PC-9 (cell line): ENCODE measurements at regions not wholly inside any gene's neighbourhood (a gene's known extent, or its start where the extent isn't known, plus 50 kb on each side); places are given as distances from the start of the nearest gene placed in this dataset.

Source experiments
- EZH2 ChIP-seq: fragments of 200-600 bp; sonication (generic); IDR thresholded peaks from 2 replicates; pipeline ENCODE4 v1.8.0; 2017; ENCODE audit warnings: antibody characterized with exemption, low read depth
- TF ChIP-seq, protein P1 (sequence below): fragments of 200-600 bp; sonication (generic); conservative IDR thresholded peaks from 2 replicates; pipeline ENCODE4 v1.6.1; 2017; ENCODE audit warnings: mixed run types, antibody characterized with exemption, mild to moderate bottlenecking, moderate library complexity

DNA sequence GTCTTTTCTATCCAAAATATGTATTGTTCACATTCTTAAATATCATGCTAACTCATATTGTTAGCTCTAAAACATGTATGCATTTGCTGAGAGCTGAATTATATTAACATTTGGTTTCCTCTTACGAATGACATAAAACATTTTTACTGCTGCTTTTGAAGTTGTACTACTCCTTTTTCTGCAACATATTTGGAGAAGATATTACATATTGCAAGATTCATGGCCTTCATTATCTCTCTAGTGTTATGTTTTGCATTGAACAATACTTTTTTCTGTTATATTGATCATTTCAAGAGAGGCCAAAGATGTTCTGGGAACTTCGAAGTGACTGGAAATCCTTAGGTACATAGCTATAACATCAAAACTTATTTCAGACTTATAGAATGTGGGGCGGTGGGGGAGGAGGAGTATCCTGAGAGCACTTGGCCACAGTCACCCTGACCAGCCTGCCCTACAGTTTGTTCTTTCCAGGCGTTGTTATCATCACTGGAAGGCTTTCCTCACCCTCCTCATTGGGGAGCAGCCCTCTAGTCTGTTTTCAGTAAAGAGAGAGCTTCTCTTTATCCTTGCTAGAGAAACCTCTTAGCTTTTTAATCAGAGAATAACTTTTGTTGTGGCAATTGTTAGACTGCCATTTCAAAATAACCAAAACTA lies 868.6 kb downstream of the OTOL1 start:
- TF ChIP-seq, protein P1, sequence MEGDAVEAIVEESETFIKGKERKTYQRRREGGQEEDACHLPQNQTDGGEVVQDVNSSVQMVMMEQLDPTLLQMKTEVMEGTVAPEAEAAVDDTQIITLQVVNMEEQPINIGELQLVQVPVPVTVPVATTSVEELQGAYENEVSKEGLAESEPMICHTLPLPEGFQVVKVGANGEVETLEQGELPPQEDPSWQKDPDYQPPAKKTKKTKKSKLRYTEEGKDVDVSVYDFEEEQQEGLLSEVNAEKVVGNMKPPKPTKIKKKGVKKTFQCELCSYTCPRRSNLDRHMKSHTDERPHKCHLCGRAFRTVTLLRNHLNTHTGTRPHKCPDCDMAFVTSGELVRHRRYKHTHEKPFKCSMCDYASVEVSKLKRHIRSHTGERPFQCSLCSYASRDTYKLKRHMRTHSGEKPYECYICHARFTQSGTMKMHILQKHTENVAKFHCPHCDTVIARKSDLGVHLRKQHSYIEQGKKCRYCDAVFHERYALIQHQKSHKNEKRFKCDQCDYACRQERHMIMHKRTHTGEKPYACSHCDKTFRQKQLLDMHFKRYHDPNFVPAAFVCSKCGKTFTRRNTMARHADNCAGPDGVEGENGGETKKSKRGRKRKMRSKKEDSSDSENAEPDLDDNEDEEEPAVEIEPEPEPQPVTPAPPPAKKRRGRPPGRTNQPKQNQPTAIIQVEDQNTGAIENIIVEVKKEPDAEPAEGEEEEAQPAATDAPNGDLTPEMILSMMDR = no peak
- TF ChIP-seq EZH2 = no peak
